Neural crest cell (in vitro differentiated cells): ENCODE measurements at regions not wholly inside any gene's neighbourhood (a gene's known extent, or its start where the extent isn't known, plus 50 kb on each side); places are given as distances from the start of the nearest gene placed in this dataset.

Experiments used
- DNase-seq: peaks from one replicate; pipeline ENCODE4 v3.0.0; 2021; ENCODE audit warnings: low read depth, mixed read lengths, low spot score
- H3K27ac Mint-ChIP-seq: one replicate; pipeline ENCODE4 v1.8.0; 2021; ENCODE audit warnings: mild to moderate bottlenecking, mixed read lengths; ENCODE audit not compliant: unreplicated experiment
- H3K27me3 Mint-ChIP-seq: 2 replicates; pipeline ENCODE4 v1.8.0; 2021; ENCODE audit warnings: low read depth, mild to moderate bottlenecking, mixed read lengths
- H3K36me3 Mint-ChIP-seq: 2 replicates; pipeline ENCODE4 v1.8.0; 2021; ENCODE audit warnings: low read depth, mild to moderate bottlenecking, mixed read lengths
- H3K4me1 Mint-ChIP-seq: 2 replicates; pipeline ENCODE4 v1.8.0; 2021; ENCODE audit warnings: mixed read lengths
- H3K4me3 Mint-ChIP-seq: one replicate; pipeline ENCODE4 v1.8.0; 2021; ENCODE audit warnings: mild to moderate bottlenecking, mixed read lengths
- H3K9me3 Mint-ChIP-seq: 2 replicates; pipeline ENCODE4 v1.8.0; 2021; ENCODE audit warnings: mixed read lengths
- CTCF ChIP-seq: fragments of 200-600 bp; sonication (generic); conservative IDR thresholded peaks from 2 replicates; pipeline ENCODE4 v1.5.0; 2021; ENCODE audit warnings: antibody characterized with exemption, mild to moderate bottlenecking

- H3K9me3 Mint-ChIP-seq, result no peaks in the 10 kb centered on the region
- H3K27me3 Mint-ChIP-seq, result no peaks in the 10 kb centered on the region
- no peak for TF ChIP-seq CTCF
- H3K4me1 Mint-ChIP-seq, result no peaks in the 10 kb centered on the region
- no peaks in the 10 kb centered on the region for H3K36me3 Mint-ChIP-seq
- no peak overlapping the region for H3K27ac Mint-ChIP-seq
- DNase-seq, result no peak
- no peak overlapping the region for H3K4me3 Mint-ChIP-seq
These were observed 65.1 kb upstream of the DDX53 start for GRCh38 chrX:22934640-22935039.

- no peaks in the 10 kb centered on the region for H3K36me3 Mint-ChIP-seq
- H3K27me3 Mint-ChIP-seq, result no peaks in the 10 kb centered on the region
- H3K9me3 Mint-ChIP-seq, result no peaks in the 10 kb centered on the region
- no peaks in the 10 kb centered on the region for H3K4me1 Mint-ChIP-seq
- no peak overlapping the region for H3K27ac Mint-ChIP-seq
- H3K4me3 Mint-ChIP-seq, result no peak overlapping the region
- no peak for DNase-seq
- TF ChIP-seq CTCF, result no peak
These were observed 54.8 kb upstream of the DDX53 start for GRCh38 chrX:22944945-22945344.
